ENCODE measurements at regions not wholly inside any gene's neighbourhood (a gene's known extent, or its start where the extent isn't known, plus 50 kb on each side); places are given as distances from the start of the nearest gene placed in this dataset.

DNA sequence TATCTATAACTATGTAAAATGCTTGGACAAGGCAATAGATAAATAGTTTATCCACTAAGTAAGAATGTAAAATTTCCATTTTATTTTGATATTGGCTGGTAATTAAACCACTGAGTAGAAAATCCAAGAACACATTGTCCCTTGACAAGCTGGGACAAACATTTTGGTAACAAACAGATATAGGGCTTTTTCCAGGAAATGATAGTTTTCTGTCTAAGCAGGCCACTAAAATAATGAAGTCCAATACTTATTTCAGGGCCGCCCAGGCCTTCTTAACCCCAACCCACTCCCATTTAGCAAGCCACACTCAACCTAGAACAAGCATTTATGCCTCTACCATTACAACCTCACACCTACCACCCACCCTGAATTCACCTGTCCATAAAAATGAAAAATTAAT lies 368.6 kb downstream of the PRELID2 start:
- TF ChIP-seq, protein P1, sequence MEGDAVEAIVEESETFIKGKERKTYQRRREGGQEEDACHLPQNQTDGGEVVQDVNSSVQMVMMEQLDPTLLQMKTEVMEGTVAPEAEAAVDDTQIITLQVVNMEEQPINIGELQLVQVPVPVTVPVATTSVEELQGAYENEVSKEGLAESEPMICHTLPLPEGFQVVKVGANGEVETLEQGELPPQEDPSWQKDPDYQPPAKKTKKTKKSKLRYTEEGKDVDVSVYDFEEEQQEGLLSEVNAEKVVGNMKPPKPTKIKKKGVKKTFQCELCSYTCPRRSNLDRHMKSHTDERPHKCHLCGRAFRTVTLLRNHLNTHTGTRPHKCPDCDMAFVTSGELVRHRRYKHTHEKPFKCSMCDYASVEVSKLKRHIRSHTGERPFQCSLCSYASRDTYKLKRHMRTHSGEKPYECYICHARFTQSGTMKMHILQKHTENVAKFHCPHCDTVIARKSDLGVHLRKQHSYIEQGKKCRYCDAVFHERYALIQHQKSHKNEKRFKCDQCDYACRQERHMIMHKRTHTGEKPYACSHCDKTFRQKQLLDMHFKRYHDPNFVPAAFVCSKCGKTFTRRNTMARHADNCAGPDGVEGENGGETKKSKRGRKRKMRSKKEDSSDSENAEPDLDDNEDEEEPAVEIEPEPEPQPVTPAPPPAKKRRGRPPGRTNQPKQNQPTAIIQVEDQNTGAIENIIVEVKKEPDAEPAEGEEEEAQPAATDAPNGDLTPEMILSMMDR (conservative IDR thresholded peaks at IDR 0.05; ENCODE audit: control insufficient read depth, insufficient read depth, low read depth, low read length): no peak
- H3K4me3 ChIP-seq (ENCODE audit: control insufficient read depth, low read depth, low read length): no peak overlapping the region
- DNase-seq (ENCODE audit: low read depth): no peak

DNA sequence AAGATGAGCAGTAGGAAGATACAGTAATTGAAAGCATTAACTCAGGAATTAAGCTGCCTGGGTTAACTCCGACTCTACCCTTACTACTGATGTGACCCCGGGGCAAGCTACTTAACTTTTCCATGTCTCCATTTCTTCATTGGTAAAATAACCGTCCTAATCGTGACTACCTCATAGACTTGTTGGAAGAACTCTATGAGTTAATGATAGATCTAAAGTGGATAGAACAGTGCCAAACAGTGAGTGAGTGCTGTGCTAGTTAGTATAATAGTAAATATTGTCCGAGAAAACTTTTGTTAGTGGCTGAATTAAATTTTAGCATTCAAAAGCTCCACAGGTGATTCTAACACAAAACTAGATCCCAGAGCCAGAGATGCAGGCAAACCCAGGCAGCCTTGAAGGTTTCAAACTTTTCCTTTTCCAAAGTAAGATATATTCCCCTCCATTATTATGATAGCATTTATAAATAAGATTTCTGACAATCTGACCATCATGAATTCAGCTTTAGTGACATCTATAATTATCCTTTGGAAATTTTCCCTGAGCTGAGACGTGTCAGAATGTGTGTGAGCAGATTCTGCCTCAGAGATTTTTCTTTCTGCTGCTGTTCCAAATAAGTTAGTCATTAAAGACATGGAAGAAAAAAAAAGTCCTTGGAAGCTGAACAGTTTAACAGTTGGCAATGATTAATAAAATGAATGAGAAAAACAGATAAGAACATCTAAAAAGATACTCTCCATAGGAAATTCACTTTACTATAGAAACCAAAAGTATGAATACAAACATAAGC lies 369.5 kb downstream of the PRELID2 start:
- H3K4me3 ChIP-seq (ENCODE audit: control insufficient read depth, low read depth, low read length): no peak overlapping the region
- no peak for DNase-seq (ENCODE audit: low read depth)
- TF ChIP-seq, protein P1 (conservative IDR thresholded peaks at IDR 0.05; ENCODE audit: control insufficient read depth, insufficient read depth, low read depth, low read length): no peak

DNA sequence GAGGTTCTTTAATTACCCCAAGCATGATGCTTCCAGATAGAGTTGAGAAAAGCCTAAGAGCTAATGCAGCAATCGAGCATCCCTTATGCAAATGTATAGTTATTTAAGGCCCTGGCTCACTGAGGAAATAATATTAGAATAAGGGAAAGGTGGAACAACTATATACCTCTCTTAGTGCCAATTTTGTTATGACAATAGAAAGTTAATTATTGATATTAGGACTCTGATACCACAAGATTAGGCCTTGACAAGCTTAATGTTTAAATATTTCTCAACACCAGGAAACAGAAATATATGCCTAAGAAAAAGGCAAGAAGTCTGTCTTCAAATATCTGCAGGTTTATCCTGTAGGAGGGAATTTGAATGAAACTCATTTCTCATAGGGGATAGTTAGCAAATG lies 371.0 kb downstream of the PRELID2 start:
- TF ChIP-seq, protein P1 (conservative IDR thresholded peaks at IDR 0.05; ENCODE audit: control insufficient read depth, insufficient read depth, low read depth, low read length): no peak

DNA sequence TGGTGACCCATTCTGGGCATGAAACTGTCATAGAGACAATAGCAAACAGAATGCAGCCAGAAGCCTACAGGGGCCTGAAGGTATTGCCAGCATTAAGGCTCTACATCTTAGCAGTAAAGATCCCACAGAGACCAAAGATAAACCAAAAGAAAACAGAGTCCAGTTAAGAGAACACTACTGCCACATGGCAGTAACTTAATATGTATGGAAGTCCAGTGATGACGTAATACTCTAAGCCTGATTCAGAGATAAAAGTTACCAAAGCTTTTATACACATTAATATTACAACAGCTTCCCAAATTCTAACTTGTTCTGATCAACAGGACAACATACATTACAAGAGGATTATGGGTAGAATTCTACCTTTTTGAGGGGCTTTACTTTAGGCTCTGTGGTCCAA lies 371.5 kb downstream of the PRELID2 start:
- peak; percentile 47 for DNase-seq (ENCODE audit: low read depth)
- TF ChIP-seq, protein P1 (conservative IDR thresholded peaks at IDR 0.05; ENCODE audit: control insufficient read depth, insufficient read depth, low read depth, low read length): no peak
- no peak overlapping the region for H3K4me3 ChIP-seq (ENCODE audit: control insufficient read depth, low read depth, low read length)

More for the DNA sequence above, 371.0 kb downstream of the PRELID2 start:
- DNase-seq (ENCODE audit: low read depth): no peak
- H3K4me3 ChIP-seq (ENCODE audit: control insufficient read depth, low read depth, low read length): no peak overlapping the region

DNA sequence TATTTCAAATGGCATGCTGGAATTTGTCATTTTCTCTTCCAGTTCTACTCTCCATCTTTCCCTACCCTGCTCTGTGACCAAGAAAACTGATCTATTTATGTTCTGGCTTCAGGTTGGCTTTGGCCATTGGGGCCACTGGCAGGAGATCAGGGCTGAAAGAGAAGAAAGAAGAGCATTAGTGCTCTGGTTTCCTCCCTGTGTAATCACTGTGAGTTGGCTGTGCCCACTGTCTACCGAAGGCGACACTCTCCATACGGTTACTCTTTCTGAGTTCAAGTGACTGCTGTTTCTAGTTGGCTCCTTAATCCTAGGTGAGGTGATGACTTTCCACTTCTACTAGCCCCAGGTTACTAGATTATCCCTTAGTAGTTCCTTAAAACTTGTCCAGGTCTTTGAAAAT lies 372.6 kb downstream of the PRELID2 start:
- TF ChIP-seq, protein P1 (conservative IDR thresholded peaks at IDR 0.05; ENCODE audit: control insufficient read depth, insufficient read depth, low read depth, low read length): no peak
- no peak for DNase-seq (ENCODE audit: low read depth)
- H3K4me3 ChIP-seq (ENCODE audit: control insufficient read depth, low read depth, low read length): no peak overlapping the region

DNA sequence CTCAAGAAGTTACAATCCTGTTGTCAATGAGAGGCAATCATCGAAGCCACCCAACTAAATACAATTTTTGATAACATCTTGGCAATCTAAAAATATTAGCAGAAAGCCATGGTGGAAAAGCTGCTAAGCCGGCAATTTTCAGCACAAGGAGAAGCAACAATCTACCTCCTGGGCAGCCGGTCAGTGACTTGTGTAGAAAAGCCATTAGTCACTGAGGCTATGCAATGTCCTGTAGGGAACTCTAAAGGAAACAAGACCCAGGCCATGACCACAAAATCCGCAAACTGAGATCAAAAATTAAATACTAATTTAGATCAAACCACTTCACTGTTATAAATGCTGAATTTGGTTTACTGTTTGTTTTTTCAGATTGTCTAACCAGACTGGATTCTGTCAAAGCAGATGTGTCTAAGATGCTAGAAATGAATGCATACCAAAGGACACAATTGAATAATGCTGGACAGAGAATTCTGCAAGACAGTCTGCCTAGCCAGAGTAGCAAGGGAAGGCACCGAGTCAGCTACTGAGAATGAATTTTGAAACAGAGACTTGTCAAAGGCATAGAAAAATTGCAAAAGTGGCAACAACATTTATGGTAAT lies 384.8 kb downstream of the PRELID2 start:
- H3K4me3 ChIP-seq (ENCODE audit: control insufficient read depth, low read depth, low read length): no peak overlapping the region
- no peak for DNase-seq (ENCODE audit: low read depth)
- TF ChIP-seq, protein P1 (conservative IDR thresholded peaks at IDR 0.05; ENCODE audit: control insufficient read depth, insufficient read depth, low read depth, low read length): no peak

All from fibroblast of mammary gland (primary cell).